GM12878 (cell line): ENCODE measurements at regions not wholly inside any gene's neighbourhood (a gene's known extent, or its start where the extent isn't known, plus 50 kb on each side); places are given as distances from the start of the nearest gene placed in this dataset.

Source experiments
- BACH1 ChIP-seq: fragments of 450-650 bp; IDR thresholded peaks from 2 replicates; pipeline ENCODE4 v1.6.1; 2017; ENCODE audit warnings: mild to moderate bottlenecking, borderline replicate concordance
- BMI1 ChIP-seq: fragments of 450-650 bp; IDR thresholded peaks from 2 replicates; pipeline ENCODE4 v1.6.1; 2016; ENCODE audit warnings: mild to moderate bottlenecking, moderate library complexity, borderline replicate concordance
- BRCA1 ChIP-seq: IDR thresholded peaks from 2 replicates; pipeline ENCODE4 v1.6.1; 2011; ENCODE audit warnings: low read depth, low read length, improper control_type of control experiment
- CTCF ChIP-seq, 3 experiments: IDR thresholded peaks in 2 of 3; conservative IDR thresholded peaks in 1 of 3; 2 replicates each; pipeline ENCODE4 v1.5.1; 2011; ENCODE audit warnings: low read depth in 3 of 3, low read length in 3 of 3, mild to moderate bottlenecking in 3 of 3, control low read depth in 2 of 3, moderate library complexity in 2 of 3, inconsistent platforms in 1 of 3, mixed read lengths in 1 of 3; ENCODE audit not compliant: control insufficient read depth in 2 of 3, insufficient read depth in 1 of 3; ENCODE audit errors: extremely low read depth in 1 of 3
- EED ChIP-seq: sonication (generic); IDR thresholded peaks from 2 replicates; pipeline ENCODE4 v1.6.1; 2016; ENCODE audit warnings: antibody characterized with exemption, low read depth
- RCOR1 ChIP-seq: conservative IDR thresholded peaks from 2 replicates; pipeline ENCODE4 v1.6.1; 2012; ENCODE audit warnings: low read depth, low read length, improper control_type of control experiment
- SIX5 ChIP-seq: IDR thresholded peaks from 2 replicates; pipeline ENCODE4 v1.6.1; 2011; ENCODE audit warnings: mild to moderate bottlenecking, low read depth, low read length, moderate library complexity; ENCODE audit not compliant: severe bottlenecking
- YY1 ChIP-seq: IDR thresholded peaks from 2 replicates; pipeline ENCODE4 v1.6.1; 2011; ENCODE audit warnings: low read depth, mild to moderate bottlenecking, low read length

- TF ChIP-seq EED = no peak
- TF ChIP-seq BMI1 = no peak
- TF ChIP-seq RCOR1 = no peak
- TF ChIP-seq BACH1 = no peak
- TF ChIP-seq CTCF (IDR thresholded peaks at IDR 0.05 in 2 of 3, conservative IDR thresholded peaks at IDR 0.05 in 1 of 3; ENCODE audit: control insufficient read depth in 2 of 3, extremely low read depth in 1 of 3, insufficient read depth in 1 of 3, low read depth in 3 of 3, low read length in 3 of 3) = no peak
- no peak for TF ChIP-seq SIX5
- no peak for TF ChIP-seq BRCA1
- no peak for TF ChIP-seq YY1
Measured at GRCh38 chr2:104332731-104333130, 521.2 kb upstream of the POU3F3 start.
